HepG2 (cell line): ENCODE measurements at regions not wholly inside any gene's neighbourhood (a gene's known extent, or its start where the extent isn't known, plus 50 kb on each side); places are given as distances from the start of the nearest gene placed in this dataset.

Experiments used
- ATAC-seq: fragments of 200-7000 bp; cut with Tn5 transposase; 3 replicates; pipeline ENCODE4 v1.9.1; 2020; ENCODE audit warnings: mild to moderate bottlenecking, moderate library complexity
- BruUV-seq: library from RNA; stranded (reverse); fragments of 400-500 nt; replicated peaks from 2 replicates; lab custom pipeline; 2021; lab: Mats Ljungman, UMichigan
- CTCF ChIA-PET: fragments of 300-600 bp; formaldehyde crosslinking; extraction: SDS; loops from one replicate; lab custom pipeline; 2021; ENCODE audit warnings: low total read pairs, inconsistent platforms, low intra/inter-chr PET ratio; lab: Yijun Ruan, JAX
- POLR2A ChIA-PET: fragments of 350-600 bp; sonication (Branson Sonifier 250); formaldehyde crosslinking; loops from one replicate; lab custom pipeline; 2020; ENCODE audit warnings: antibody characterized with exemption, inconsistent platforms; lab: Yijun Ruan, JAX
- DNase-seq: peaks from one replicate; pipeline ENCODE4 v3.0.0-alpha.2; 2015; ENCODE audit warnings: low spot score
- FAIRE-seq: peaks from 3 replicates; lab custom pipeline; 2011; peaks lifted over from hg19 to GRCh38; lab: Jason Lieb, UNC
- H2AFZ ChIP-seq: one replicate; pipeline ENCODE4 v1.6.1; 2011; ENCODE audit warnings: low read length, inconsistent platforms
- H3K27ac ChIP-seq: fragments of 300-600 bp; 3 replicates; pipeline ENCODE4 v1.8.0; 2011; ENCODE audit warnings: mixed run types, mild to moderate bottlenecking, mixed read lengths, low read length, inconsistent platforms; ENCODE audit not compliant: insufficient read depth; ENCODE audit errors: extremely low read length
- H3K27me3 ChIP-seq, 2 experiments: fragments of 200-600 bp in 1 of 2; 2 replicates in 1 of 2; 3 replicates in 1 of 2; pipeline versions ENCODE4 v1.6.0 to v1.8.0; 2011; ENCODE audit warnings: low read length in 2 of 2, mild to moderate bottlenecking in 2 of 2, moderate library complexity in 2 of 2, inconsistent platforms in 1 of 2; ENCODE audit not compliant: insufficient read depth in 2 of 2, control insufficient read depth in 1 of 2
- H3K36me3 ChIP-seq, 2 experiments: fragments of 200-600 bp in 1 of 2; replicated peaks in 1 of 2; 2 replicates in 1 of 2; 3 replicates in 1 of 2; pipeline versions ENCODE4 v1.5.1 to v1.8.0; 2011; ENCODE audit warnings: low read length in 2 of 2, inconsistent platforms in 1 of 2; ENCODE audit not compliant: insufficient read depth in 2 of 2, control insufficient read depth in 1 of 2
- H3K4me1 ChIP-seq: 2 replicates; pipeline ENCODE4 v1.5.1; 2012; ENCODE audit warnings: low read length, inconsistent platforms; ENCODE audit not compliant: insufficient read depth
- H3K4me2 ChIP-seq: 2 replicates; pipeline ENCODE4 v1.6.0; 2011; ENCODE audit warnings: low read depth, low read length, inconsistent platforms
- H3K4me3 ChIP-seq, 3 experiments: fragments of 200-600 bp in 1 of 3; sonication (generic), shearing (Covaris generic) in 1 of 3; replicated peaks in 1 of 3; 2 replicates each; pipeline ENCODE4 v1.5.1; 2011 to 2016; ENCODE audit warnings: low read length in 3 of 3, inconsistent platforms in 2 of 3, low read depth in 2 of 3, mild to moderate bottlenecking in 2 of 3, control low read depth in 1 of 3, mixed read lengths in 1 of 3; ENCODE audit not compliant: insufficient read depth in 1 of 3
- H3K79me2 ChIP-seq: one replicate; pipeline ENCODE4 v1.6.1; 2011; ENCODE audit warnings: low read length, inconsistent platforms; ENCODE audit not compliant: insufficient read depth
- H3K9ac ChIP-seq: 2 replicates; pipeline ENCODE4 v1.6.0; 2011; ENCODE audit warnings: mild to moderate bottlenecking, low read depth, low read length, inconsistent platforms; ENCODE audit not compliant: insufficient read depth
- H3K9me3 ChIP-seq: 2 replicates; pipeline ENCODE4 v1.5.1; 2012; ENCODE audit warnings: mild to moderate bottlenecking, low read length
- H4K20me1 ChIP-seq: 2 replicates; pipeline ENCODE4 v1.6.0; 2011; ENCODE audit warnings: inconsistent platforms, mild to moderate bottlenecking, low read length, moderate library complexity; ENCODE audit not compliant: insufficient read depth
- HHEX ChIP-seq: IDR thresholded peaks from 2 replicates; pipeline ENCODE4 v1.6.1; 2016; ENCODE audit warnings: control low read depth
- KDM5A ChIP-seq: fragments of 200-600 bp; sonication (generic); IDR thresholded peaks from 2 replicates; pipeline ENCODE4 v1.7.0; 2018; ENCODE audit warnings: antibody characterized with exemption, mild to moderate bottlenecking, low read length, borderline replicate concordance
- KDM5B ChIP-seq: sonication (generic); formaldehyde crosslinking; IDR thresholded peaks from 2 replicates; pipeline ENCODE4 v1.4.0; 2020; ENCODE audit warnings: missing genetic modification reagents, mild to moderate bottlenecking, borderline replicate concordance
- PHF5A ChIP-seq: IDR thresholded peaks from one replicate; pipeline ENCODE4 v1.6.1; 2018; ENCODE audit warnings: low read depth, missing genetic modification reagents; ENCODE audit not compliant: unreplicated experiment
- ZKSCAN1 ChIP-seq: fragments of 150-350 bp; IDR thresholded peaks from 2 replicates; pipeline ENCODE4 v1.6.1; 2014; ENCODE audit warnings: low read length
- ZNF234 ChIP-seq: sonication (generic); formaldehyde crosslinking; conservative IDR thresholded peaks from 2 replicates; pipeline ENCODE4 v1.5.1; 2020; ENCODE audit warnings: mild to moderate bottlenecking, missing genetic modification reagents
- ZNF484 ChIP-seq: sonication (generic); formaldehyde crosslinking; IDR thresholded peaks from 2 replicates; pipeline ENCODE4 v1.5.1; 2020; ENCODE audit warnings: mild to moderate bottlenecking, low read depth, missing genetic modification reagents, borderline replicate concordance
- ZNF619 ChIP-seq: sonication (generic); formaldehyde crosslinking; IDR thresholded peaks from 2 replicates; pipeline ENCODE4 v1.4.0; 2020; ENCODE audit warnings: mild to moderate bottlenecking, missing genetic modification reagents
- ZNF883 ChIP-seq: sonication (generic); formaldehyde crosslinking; IDR thresholded peaks from 2 replicates; pipeline ENCODE4 v1.5.1; 2020; ENCODE audit warnings: mild to moderate bottlenecking, missing genetic modification reagents; ENCODE audit errors: not compliant biosample characterization
- WGBS: methylation state at CpG from one replicate; pipeline ENCODE4 v1.1.6; 2017; ENCODE audit warnings: low lambda C conversion rate; 5-methylcytosine and 5-hydroxymethylcytosine counted together
- in situ Hi-C: cut with HindIII; loops from 2 replicates; pipeline ENCODE4 v1.10.0; 2017; ENCODE audit warnings: low pct_unique_long_range_greater_than_20kb; ENCODE audit not compliant: extremely low pct_ligation_motif_present
- intact Hi-C: fragments of 100-400 bp; cut with micrococcal nuclease; formaldehyde crosslinking; loops from one replicate; pipeline ENCODE4 v1.10.0; 2022; ENCODE audit not compliant: unreplicated experiment
- TF ChIP-seq, protein P1 (sequence below): IDR thresholded peaks from 2 replicates; pipeline ENCODE4 v1.6.1; 2016; ENCODE audit warnings: mild to moderate bottlenecking
- TF ChIP-seq, protein P2 (sequence below): sonication (generic); formaldehyde crosslinking; IDR thresholded peaks from 2 replicates; pipeline ENCODE4 v1.4.0; 2020; ENCODE audit warnings: mild to moderate bottlenecking, missing genetic modification reagents, borderline replicate concordance
- TF ChIP-seq, protein P3 (sequence below): sonication (generic); formaldehyde crosslinking; IDR thresholded peaks from 2 replicates; pipeline ENCODE4 v1.4.0; 2020; ENCODE audit warnings: missing genetic modification reagents, low read depth, mild to moderate bottlenecking, borderline replicate concordance

DNA sequence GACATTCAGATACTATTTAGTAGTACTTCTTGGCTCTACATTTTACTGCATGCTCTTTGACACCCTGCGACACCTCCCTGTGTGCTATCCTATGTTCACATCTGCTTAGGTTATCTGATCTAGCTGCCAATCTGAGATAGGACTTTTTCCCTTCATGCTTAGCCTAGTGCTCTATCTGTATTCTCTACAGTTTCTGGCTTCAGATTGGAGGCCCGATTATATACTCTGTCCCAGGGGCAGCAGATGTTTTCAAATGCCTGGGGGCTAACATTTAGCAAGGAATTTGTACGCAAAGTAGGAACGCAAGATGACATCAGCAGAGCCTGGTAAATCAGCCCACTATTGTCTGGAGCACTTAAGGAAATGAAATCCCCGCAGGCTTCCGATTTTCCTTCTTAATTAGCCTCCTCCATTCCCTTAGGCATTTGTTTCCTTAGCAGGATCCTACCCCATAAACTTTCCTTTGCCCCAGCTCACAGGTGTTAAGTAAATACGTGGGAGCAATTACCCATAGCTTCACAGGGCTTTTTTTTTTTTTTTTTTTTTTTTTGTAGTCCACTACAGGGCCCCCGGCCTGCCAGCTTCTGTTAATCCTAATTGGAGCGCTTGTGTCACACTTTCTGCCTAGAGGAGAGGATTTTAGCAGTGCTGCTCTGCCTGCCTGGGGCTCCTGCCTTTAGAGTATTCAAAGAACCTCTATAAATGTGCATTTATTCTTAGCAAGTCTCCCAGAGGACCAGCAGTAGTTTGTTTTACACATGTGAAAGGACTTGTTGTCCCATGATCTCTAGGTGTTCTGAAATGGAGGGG is 61.1 kb upstream of the LPAR1 start:
- no peaks in the 10 kb centered on the region for H3K4me1 ChIP-seq
- intact Hi-C loops (no loop called here), in situ Hi-C loops (no loop called here)
- H3K9me3 ChIP-seq: no peaks in the 10 kb centered on the region
- no TSS peak for BruUV-seq
- 21% methylated on average over 9 of the region's 9 CpGs for WGBS
- ATAC-seq (no peak), DNase-seq (no peak), FAIRE-seq (no peak)
- ChIA-PET CTCF (no interaction called here), POLR2A (no interaction called here)
- no peak overlapping the region for H3K4me2 ChIP-seq
- no peaks in the 10 kb centered on the region for H3K27me3 ChIP-seq
- no peak overlapping the region for H3K27ac ChIP-seq
- H2AFZ ChIP-seq: no peak overlapping the region
- no peaks in the 10 kb centered on the region for H3K79me2 ChIP-seq
- no peaks in the 10 kb centered on the region for H4K20me1 ChIP-seq
- no peak overlapping the region for H3K9ac ChIP-seq
- no peak overlapping the region for H3K4me3 ChIP-seq
- TF ChIP-seq PHF5A (CRISPR knock-in tag) (no peak), KDM5A (no peak), HHEX (no peak), ZKSCAN1 (no peak), ZNF883 (CRISPR knock-in tag) (no peak), ZNF484 (CRISPR knock-in tag) (no peak), ZNF619 (CRISPR knock-in tag) (no peak), KDM5B (CRISPR knock-in tag) (no peak), ZNF234 (CRISPR knock-in tag) (no peak)
- TF ChIP-seq, protein P1, sequence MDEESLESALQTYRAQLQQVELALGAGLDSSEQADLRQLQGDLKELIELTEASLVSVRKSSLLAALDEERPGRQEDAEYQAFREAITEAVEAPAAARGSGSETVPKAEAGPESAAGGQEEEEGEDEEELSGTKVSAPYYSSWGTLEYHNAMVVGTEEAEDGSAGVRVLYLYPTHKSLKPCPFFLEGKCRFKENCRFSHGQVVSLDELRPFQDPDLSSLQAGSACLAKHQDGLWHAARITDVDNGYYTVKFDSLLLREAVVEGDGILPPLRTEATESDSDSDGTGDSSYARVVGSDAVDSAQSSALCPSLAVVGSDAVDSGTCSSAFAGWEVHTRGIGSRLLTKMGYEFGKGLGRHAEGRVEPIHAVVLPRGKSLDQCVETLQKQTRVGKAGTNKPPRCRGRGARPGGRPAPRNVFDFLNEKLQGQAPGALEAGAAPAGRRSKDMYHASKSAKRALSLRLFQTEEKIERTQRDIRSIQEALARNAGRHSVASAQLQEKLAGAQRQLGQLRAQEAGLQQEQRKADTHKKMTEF (CRISPR knock-in tag): no peak
- TF ChIP-seq, protein P2, sequence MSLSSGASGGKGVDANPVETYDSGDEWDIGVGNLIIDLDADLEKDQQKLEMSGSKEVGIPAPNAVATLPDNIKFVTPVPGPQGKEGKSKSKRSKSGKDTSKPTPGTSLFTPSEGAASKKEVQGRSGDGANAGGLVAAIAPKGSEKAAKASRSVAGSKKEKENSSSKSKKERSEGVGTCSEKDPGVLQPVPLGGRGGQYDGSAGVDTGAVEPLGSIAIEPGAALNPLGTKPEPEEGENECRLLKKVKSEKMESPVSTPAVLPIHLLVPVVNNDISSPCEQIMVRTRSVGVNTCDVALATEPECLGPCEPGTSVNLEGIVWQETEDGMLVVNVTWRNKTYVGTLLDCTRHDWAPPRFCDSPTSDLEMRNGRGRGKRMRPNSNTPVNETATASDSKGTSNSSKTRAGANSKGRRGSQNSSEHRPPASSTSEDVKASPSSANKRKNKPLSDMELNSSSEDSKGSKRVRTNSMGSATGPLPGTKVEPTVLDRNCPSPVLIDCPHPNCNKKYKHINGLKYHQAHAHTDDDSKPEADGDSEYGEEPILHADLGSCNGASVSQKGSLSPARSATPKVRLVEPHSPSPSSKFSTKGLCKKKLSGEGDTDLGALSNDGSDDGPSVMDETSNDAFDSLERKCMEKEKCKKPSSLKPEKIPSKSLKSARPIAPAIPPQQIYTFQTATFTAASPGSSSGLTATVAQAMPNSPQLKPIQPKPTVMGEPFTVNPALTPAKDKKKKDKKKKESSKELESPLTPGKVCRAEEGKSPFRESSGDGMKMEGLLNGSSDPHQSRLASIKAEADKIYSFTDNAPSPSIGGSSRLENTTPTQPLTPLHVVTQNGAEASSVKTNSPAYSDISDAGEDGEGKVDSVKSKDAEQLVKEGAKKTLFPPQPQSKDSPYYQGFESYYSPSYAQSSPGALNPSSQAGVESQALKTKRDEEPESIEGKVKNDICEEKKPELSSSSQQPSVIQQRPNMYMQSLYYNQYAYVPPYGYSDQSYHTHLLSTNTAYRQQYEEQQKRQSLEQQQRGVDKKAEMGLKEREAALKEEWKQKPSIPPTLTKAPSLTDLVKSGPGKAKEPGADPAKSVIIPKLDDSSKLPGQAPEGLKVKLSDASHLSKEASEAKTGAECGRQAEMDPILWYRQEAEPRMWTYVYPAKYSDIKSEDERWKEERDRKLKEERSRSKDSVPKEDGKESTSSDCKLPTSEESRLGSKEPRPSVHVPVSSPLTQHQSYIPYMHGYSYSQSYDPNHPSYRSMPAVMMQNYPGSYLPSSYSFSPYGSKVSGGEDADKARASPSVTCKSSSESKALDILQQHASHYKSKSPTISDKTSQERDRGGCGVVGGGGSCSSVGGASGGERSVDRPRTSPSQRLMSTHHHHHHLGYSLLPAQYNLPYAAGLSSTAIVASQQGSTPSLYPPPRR (CRISPR knock-in tag): no peak
- TF ChIP-seq, protein P3, sequence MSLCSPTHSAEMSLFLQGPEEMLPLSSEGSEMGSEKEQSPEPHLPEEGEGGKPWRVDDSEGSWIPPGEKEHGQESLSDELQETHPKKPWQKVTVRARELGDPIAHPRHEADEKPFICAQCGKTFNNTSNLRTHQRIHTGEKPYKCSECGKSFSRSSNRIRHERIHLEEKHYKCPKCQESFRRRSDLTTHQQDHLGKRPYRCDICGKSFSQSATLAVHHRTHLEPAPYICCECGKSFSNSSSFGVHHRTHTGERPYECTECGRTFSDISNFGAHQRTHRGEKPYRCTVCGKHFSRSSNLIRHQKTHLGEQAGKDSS (CRISPR knock-in tag): no peak
- no peaks in the 10 kb centered on the region for H3K36me3 ChIP-seq
